Transverse colon (tissue), 3 donors: ENCODE measurements at regions not wholly inside any gene's neighbourhood (a gene's known extent, or its start where the extent isn't known, plus 50 kb on each side); places are given as distances from the start of the nearest gene placed in this dataset.

Experiments used
- CTCF ChIP-seq, 5 experiments: fragments of 200-600 bp in 3 of 5; fragments of 450-650 bp in 2 of 5; sonication (generic) in 3 of 5; IDR thresholded peaks; 1 replicate in 2 of 5; 2 replicates in 3 of 5; pipeline ENCODE4 v1.5.1; 2016 to 2017; ENCODE audit warnings: antibody characterized with exemption in 5 of 5, inconsistent platforms in 3 of 5, mild to moderate bottlenecking in 2 of 5, moderate library complexity in 1 of 5
- POLR2A ChIP-seq: fragments of 450-650 bp; IDR thresholded peaks from one replicate; pipeline ENCODE4 v1.6.1; 2016; ENCODE audit warnings: antibody characterized with exemption, mild to moderate bottlenecking, moderate library complexity

DNA sequence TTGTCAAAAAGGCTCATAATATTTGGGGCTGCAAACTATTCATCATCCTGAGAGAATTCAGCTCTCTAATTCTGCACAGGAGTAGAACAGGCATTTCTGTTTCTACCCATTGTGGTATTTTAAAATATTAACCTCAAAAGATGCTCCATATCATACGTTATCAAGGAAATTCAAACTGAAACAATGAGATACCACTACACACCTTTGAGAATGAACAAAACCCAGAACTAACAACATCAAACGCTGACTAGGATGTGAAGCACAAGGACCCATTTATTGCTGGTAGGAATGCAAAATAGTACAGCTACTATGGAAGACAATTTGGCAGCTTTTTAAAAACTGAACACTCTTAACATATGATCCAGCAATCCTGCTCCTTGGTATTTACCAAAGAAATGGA, 171.8 kb downstream of the DUSP6 start:
- TF ChIP-seq CTCF (IDR thresholded peaks at IDR 0.05) (no peak), POLR2A (no peak)
